GM21360 (cell line): ENCODE measurements at regions not wholly inside any gene's neighbourhood (a gene's known extent, or its start where the extent isn't known, plus 50 kb on each side); places are given as distances from the start of the nearest gene placed in this dataset.
A peak's percentile ranks its signal among the peaks of the same experiment; 100 is the strongest.
"Not testable (repeated sequence)": the region's sequence is repeated elsewhere in the genome, so short reads cannot be mapped to it uniquely, and the experiment has no call there.

ENCODE experiments used
- ATAC-seq: cut with Tn5 transposase; IDR thresholded peaks from one replicate; pipeline ENCODE4 v1.9.1; 2021; ENCODE audit warnings: mild to moderate bottlenecking, moderate library complexity; ENCODE audit not compliant: unreplicated experiment

DNA sequence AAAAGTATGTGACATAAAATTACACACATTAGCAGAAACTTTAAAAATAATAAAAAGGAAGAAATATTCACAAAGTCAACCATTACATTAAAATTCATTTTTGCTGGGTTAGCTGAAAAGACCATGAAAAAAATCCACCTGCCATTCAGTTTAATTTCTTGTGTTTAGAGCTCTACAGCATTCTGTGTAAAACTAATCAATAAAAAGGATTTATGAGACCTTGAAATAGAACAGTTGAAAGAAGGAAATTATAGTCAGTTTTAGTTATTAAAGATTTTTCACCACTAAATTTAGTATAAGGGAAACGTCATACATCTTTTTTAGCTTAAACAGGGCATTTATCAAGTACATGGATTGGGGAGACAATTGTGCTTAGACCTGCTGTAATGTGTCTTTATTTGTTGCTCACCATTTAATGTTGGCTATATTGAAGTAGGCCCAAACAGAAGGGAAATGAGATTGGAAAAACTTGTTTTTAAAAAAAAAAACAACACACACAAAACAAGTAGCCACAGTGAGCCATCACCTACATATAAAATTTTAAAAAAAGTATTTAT lies 438.7 kb upstream of the POU3F2 start:
- no peak for ATAC-seq

DNA sequence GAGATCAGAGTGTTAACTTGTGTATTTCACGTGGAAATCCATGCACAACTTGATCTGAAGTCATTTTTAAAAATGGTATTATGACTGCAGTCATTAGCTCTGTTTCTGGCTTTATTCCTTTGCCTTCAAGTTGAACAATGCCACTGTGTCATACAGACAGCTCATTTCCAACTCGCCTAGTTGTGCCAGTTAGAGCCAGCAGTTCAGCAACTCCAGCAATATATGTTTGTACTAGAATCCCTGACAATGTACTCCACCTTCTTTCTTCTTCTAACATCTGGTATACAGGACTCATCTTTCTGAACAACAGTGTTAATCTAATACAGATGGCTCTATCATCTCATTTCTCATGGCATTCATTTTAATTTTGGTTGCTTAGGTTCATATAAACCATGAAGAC lies 418.3 kb upstream of the POU3F2 start:
- no peak for ATAC-seq

DNA sequence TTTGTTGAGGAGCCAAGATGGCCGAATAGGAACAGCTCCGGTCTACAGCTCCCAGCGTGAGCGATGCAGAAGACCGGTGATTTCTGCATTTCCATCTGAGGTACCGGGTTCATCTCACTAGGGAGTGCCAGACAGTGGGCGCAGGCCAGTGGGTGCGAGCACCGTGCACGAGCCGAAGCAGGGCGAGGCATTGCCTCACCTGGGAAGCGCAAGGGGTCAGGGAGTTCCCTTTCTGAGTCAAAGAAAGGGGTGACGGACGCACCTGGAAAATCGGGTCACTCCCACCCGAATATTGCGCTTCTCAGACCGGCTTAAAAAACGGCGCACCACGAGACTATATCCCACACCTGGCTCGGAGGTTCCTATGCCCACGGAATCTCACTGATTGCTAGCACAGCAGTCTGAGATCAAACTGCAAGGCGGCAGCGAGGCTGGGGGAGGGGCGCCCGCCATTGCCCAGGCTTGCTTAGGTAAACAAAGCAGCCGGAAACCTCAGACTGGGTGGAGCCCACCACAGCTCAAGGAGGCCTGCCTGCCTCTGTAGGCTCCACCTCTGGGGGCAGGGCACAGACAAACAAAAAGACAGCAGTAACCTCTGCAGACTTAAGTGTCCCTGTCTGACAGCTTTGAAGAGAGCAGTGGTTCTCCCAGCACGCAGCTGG lies 417.7 kb upstream of the POU3F2 start:
- not testable (repeated sequence) for ATAC-seq

DNA sequence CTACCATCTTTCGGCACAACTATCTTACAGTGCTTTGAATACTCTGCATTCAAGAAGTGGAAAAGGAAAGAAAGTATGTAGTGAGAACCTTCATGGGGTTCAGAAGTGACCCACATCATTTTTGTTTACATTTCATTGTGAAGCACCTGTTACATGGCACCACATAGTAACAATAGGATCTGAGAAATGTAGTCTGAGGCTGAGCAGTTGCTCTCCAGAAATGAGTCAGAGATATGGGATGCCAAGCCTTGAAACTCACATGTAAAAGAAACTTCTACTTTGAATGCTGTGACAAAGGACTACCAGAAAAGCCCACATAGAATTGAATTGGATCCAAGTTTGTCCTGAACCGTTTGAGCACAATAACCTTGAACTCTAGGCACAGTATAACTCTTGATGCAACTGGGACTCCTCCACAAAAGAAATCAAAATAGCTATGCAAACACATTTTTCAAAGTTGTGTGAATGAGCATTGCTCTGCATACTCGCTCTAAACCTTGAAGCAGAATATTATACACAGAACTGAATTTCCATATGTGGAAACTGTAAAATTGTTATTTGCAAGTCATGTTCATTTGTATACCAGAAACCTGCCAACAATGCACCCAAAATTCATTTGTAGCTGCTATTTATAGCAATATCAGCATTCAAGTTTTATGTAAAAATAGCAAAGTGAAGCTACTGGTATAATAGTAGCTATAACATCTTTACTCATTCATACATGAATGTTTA lies 400.9 kb upstream of the POU3F2 start:
- peak; percentile 92 for ATAC-seq

DNA sequence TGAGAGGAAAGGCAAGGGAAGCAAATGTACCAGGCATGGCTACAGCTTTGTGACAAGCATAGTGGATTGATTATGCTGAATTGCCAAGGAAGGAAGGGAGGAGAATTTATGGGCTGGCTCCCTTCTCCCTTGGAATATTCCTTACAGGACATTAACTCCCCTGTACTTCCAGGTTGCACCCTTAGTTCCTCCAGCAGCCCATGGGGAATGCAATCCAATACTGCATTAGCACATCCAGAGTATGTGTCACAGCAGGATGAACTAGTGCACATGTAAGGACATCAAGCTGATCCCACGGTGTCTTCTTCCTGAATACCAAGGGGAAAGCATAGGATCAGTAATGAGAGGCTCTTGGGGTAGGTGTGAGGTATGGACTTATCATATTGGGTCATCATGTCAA lies 390.7 kb upstream of the POU3F2 start:
- no peak for ATAC-seq

DNA sequence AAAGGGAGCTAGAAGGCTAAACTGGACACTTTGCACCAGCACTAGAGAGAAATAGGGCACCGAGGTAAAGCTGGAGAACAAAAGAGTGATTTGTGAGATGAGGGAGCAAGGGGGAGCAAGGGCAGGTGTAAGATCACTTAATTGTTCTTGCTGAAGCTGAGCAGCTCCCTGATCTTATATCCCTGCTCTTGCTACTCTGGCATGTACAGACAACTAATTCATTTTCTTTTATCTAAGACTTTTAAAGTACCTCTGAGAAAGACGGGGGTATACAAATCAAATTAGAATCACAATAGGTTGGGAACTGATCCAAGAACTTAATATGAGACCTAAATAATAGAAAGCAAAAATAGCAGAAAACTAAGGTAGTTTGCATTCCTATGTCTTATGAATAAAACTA lies 381.7 kb upstream of the POU3F2 start:
- ATAC-seq: no peak

DNA sequence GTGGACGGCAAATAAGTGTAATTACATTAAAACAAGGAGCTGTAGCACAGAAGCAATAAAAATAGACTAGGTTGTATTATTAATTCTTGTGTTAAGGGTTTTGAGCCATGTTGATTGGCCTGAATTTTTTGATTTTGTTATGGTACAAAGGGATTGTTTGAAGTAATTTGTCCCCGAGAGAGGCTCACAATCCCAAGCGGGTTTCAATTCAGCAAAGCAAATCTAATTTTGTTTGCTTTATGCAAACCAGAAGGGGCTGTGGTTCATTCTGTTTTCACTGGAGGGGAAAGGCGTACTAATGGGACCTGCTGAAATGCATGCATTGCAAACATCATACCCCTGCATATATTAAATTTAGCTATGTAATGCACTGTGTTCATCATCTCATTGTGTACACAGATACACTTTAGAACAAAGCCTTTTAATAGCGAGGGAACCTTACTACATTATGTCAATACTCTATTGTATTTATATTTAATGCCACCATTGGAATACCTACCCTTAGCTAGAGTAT lies 379.5 kb upstream of the POU3F2 start:
- ATAC-seq: no peak

DNA sequence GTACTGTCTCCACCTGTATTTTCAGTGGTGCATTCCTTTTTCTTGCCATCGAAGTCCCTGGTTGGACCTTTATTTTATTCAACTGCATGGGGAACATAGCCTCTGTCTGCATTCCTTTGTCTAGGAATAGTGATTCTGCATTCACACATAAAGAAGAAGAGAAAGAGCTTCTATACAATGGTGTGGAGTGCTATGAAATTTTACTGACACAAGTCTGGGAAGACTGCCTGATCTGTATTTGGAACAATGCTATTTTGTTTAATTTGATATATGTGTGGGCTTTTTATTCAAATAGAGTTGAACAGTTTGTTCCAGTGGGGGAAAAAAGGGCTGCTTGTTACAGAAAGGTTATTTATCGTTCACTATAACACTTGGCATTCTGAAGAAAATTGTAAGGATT lies 375.7 kb upstream of the POU3F2 start:
- no peak for ATAC-seq

DNA sequence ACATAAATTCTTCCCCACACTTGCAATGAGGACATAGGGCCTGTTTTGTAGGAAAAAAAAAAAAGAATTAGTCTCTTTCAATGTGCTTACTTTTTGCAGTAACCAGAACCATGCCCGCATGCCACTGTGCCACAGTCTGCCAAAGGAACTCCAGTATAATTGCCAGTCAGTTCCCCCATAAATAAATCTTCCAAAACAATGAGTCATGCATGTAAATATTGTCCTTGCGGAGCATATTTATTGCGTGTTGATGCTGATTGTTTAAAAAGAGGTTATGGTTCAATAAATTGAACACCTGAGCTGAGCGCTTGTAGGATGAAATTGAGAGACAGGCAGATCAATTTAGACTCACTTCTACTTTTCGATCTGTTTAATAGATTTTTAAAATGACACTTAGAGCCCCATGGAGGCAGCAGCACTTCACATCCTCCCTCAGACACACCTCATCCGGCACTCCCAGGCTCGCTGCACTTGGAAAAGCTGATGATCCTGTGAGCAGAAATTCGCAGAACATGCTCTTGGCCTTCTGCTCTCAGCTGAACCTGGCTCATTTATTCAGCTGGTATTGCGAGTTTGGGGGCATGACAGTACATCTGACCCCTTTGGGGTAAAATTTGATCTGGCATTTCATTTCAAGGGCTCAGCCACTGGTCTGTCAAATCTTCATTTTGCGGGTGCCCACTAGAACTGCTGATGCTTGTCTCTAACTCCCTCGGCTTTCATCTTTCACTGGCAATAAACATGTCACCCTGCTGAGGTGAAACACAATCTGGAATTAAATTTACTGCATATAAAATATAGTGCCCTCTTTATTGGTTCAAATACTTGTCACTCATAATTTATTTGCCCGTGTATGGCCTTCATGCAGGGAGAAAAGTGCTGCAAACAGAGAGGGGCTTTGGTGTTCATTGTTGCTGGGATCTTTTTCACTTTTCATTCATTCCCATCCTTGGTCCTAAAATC lies 371.1 kb upstream of the POU3F2 start:
- ATAC-seq: no peak

DNA sequence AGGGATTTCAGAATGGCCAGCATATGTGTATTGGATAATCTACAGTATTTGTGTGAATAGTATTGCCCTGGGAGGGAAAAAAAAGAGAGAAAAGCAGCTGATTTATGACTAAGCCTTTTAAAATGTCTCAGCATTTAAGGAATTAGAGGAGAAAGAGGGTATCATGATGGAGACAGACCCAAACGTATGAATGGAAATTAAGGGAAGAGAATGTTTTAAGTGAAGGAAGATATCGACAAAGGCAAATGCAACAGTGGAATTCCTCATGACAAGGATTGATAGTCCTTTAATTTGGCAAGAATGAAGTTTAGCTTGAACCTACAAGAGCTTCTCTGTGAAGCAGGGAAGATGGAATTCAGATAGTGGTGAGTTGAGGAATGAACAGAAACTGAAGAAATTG lies 367.3 kb upstream of the POU3F2 start:
- ATAC-seq: no peak

DNA sequence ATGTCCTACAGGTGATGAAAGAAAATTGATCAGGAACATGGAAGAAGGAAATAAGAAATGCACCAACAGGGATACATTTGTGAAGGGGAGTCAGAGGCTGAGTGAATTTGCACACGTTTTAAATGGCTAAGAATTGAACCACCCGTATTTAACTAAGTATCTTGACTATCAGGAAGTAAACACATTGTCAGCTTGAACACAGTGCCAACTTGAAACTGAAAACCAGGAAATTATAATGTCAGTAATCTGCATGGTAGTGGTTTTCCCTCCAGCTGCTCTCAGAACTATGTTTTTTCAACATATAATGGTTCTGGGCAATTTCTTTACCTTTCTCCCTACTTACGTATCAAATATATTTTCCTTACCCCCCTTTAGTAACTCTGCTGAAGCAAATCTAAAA lies 366.5 kb upstream of the POU3F2 start:
- ATAC-seq: no peak

DNA sequence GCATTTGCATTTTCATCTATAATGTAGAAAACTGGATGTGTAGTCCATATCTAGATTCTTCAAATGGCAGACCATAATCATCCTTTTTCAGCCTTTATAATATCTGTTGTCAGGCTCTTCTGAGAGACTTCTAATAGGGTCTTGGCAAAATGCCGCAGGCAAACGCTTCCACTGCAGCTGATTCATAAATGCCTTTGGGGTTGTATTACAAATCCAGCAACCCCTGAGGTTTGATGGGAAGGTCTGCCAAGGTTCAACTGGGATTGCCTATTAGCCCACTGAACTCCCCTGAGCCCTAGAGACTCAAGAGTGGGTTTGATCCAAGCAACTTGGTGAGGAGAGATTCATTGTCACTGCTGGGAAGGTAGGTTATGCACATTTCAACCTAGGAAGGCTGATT lies 365.2 kb upstream of the POU3F2 start:
- no peak for ATAC-seq

DNA sequence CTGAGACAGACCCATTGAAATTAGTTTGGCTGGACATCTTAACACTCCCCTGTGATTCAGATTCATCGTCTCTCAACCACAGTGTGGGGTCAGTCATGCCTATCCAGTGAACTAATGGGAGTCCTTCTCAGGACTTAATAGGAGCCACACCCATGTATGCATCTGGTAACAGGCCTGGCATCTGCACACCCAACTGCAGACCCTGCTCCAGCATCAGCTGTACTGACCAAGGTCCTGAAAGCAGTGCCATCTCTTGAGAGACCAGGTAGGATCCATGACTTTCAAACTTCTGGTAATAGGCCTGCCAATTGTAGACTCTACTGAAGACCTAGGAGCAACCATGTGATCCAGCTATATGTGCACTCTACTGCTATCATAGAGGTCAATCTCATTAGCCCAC lies 363.6 kb upstream of the POU3F2 start:
- no peak for ATAC-seq

DNA sequence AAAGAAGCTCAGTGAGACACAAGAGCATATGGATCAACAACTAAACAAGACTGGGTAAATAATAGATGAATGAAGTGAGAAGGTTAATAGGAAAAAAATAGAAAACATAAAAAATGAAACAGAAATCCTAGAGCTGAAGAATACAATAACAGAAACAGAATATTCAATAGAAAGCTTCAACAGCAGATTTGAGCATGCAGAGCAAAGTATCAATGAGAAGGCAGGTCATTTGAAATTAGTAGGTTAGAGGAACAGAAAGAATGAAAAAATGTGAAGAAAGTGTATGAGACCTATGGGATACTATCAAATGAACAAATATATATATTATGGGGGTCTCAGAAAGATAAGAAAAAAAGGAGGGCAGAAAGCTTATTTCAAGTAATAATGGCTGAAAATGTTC lies 362.9 kb upstream of the POU3F2 start:
- ATAC-seq: no peak

DNA sequence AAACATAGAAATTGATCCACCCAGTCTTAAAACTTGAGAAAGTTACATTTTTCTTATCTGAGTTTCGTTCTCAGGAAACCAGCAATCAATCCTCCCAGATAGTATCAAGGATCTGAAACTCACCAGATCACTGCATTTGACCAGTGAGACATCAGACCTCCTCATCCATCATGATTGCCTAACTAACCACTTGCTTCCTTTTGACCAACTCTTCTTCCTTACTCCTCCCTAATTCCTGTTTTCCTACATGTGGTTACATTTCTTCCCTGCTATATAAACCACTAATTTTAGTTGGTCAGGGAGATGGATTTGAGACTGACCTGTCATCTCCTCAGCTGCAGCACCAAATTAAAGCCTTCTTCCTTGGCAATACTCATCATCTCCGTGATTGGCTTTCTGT lies 357.1 kb upstream of the POU3F2 start:
- no peak for ATAC-seq

DNA sequence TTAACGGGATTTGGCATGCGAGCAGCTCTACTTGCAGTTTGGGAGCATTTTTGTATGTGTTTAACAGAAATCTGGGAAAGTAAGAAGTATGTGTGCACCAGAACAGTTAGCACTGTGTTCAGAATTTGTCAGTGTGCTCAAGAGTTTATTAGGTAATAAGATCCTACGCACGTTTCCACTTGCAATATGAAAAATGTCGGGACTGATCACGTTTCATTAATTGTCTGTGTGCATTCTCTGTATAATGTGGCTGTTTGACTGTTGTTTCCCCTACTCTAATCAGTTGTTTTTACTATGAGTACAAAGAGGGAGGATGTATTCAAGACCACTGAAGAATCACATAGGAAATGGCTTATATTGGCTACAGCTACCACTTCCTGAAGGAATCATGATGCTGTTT lies 349.7 kb upstream of the POU3F2 start:
- ATAC-seq: no peak

DNA sequence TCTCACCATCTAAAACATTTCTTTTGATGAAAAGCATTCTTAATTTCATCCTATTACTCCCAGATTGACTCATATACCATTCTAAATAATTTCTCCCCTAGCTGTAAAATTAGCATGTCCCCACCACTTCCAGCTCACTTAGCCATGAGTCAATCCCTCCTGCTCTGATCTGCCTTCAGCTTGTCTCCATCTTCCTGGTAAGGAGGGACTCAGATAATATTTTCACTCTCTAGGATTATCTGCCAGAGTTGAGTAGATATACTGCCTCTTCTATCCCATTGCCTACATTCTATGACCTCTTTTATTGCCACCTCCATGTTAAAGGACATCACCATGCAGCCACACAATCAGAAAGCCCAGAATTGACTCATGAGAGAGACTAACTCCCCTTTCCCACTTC lies 348.8 kb upstream of the POU3F2 start:
- no peak for ATAC-seq

DNA sequence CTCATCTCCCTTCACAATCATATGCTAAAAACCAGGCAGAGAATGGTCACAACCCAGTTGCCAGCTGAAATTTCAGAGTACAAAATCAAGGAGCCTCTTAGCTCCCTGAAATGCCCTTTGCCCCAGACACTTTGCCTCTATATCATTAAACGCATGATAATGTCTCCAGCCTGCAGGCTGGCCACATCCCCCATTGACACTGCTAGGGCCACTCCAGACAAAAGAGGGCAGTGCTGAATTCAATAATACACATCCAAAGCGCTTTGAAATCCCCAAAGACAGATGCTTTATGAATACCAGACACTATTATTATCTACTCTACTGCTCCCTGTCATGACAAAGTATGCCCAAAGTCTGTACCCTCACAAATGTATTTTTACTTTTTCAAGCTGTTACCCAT lies 348.3 kb upstream of the POU3F2 start:
- ATAC-seq: no peak

DNA sequence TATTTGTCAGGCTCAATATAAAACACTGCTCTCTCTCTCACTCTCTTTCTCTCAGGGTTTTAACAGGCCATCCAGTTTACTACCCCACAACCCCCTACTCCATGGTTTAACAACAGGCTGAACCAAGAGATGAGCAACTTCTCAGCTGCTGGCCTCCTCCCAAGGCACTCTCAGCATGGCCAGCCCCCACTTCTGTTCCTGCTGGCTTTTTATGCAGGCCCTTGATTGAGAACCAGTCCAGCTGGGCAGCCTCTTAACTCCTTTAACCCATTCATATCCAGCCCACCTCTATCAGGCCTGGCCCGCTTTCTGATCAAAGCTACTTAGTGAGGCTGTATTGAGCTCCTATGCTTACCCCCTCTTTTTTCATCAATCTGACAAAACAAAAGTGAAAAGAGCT lies 346.8 kb upstream of the POU3F2 start:
- no peak for ATAC-seq

DNA sequence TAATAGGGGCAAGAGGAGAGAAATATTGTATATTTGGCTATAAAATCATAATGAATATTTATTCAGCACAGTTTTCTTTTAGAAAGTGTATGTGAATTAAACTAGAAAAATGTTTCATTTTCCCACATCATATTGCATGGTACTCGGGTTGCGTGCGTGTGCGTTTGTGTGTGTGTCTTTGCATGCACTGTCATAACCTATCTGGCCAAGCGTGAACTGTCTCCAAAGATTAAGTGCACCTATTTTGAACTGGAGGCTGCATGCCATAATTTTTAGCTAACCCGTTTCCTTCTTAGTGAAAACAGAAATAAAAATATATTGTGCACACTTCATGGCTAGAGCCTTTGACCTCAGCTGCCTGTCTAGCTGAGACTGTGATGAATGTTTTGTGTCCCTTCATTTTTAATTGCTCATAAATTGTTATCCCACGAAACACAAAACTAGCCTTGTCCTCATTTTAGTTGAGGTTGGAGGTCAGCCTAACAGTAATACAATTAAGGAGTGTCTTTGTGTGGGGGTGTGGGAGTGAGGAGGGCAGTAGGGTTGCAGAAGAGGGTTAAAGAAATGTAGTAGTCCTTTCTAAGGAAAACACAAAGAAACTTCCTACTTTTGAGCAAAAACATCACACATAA lies 336.1 kb upstream of the POU3F2 start:
- no peak for ATAC-seq

DNA sequence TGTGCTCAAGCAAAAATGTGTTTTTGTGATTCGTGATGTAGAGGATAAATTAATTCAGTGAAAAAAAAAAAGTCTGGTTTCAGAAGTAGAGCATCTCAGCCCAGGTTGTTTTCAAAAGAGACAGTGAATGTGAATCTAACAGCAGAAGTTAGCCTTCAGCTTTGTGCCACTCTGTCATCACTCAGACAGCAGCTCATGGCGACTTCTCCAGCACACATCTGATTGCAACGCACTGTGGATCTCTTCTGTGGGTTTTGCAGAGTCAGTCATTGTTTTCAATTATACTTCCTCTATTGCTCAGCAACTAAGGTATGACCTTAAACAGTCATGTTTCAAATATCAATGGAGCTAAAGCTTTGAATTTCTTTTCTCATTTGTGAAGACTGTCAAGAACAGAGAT lies 335.5 kb upstream of the POU3F2 start:
- ATAC-seq: no peak
